MCF 10A (cell line): ENCODE measurements at regions not wholly inside any gene's neighbourhood (a gene's known extent, or its start where the extent isn't known, plus 50 kb on each side); places are given as distances from the start of the nearest gene placed in this dataset.

Experiments used
- BruUV-seq: library from RNA; stranded (reverse); fragments of 400-500 nt; replicated peaks from 2 replicates; lab custom pipeline; 2021; lab: Mats Ljungman, UMichigan
- CTCF ChIA-PET: fragments of 300-600 bp; sonication (Branson Sonifier 250); formaldehyde crosslinking; extraction: SDS; loops from one replicate; lab custom pipeline; 2021; ENCODE audit warnings: antibody characterized with exemption, inconsistent platforms; lab: Yijun Ruan, JAX
- POLR2A ChIA-PET: fragments of 300-600, 350-650 bp; sonication (Branson Sonifier 250); formaldehyde crosslinking; extraction: SDS; loops from one replicate; lab custom pipeline; 2020; ENCODE audit warnings: antibody characterized with exemption, inconsistent platforms; lab: Yijun Ruan, JAX
- DNase-seq: peaks from one replicate; pipeline ENCODE4 v3.0.0-alpha.2; 2018; ENCODE audit not compliant: unreplicated experiment
- H3K27ac Mint-ChIP-seq: one replicate; pipeline ENCODE4 v1.8.0; 2022; ENCODE audit warnings: mild to moderate bottlenecking, low read depth, mixed read lengths; ENCODE audit not compliant: unreplicated experiment
- H3K27me3 Mint-ChIP-seq: one replicate; pipeline ENCODE4 v1.8.0; 2022; ENCODE audit warnings: mixed read lengths; ENCODE audit not compliant: insufficient read depth, unreplicated experiment
- H3K36me3 Mint-ChIP-seq: one replicate; pipeline ENCODE4 v1.8.0; 2022; ENCODE audit warnings: mild to moderate bottlenecking, moderate library complexity, mixed read lengths; ENCODE audit not compliant: insufficient read depth, unreplicated experiment
- H3K4me1 Mint-ChIP-seq: one replicate; pipeline ENCODE4 v1.8.0; 2022; ENCODE audit warnings: mixed read lengths; ENCODE audit not compliant: insufficient read depth, unreplicated experiment
- H3K4me3 Mint-ChIP-seq: one replicate; pipeline ENCODE4 v1.8.0; 2022; ENCODE audit warnings: mild to moderate bottlenecking, moderate library complexity, mixed read lengths; ENCODE audit not compliant: unreplicated experiment
- H3K9me3 Mint-ChIP-seq: one replicate; pipeline ENCODE4 v1.8.0; 2022; ENCODE audit warnings: mixed read lengths; ENCODE audit not compliant: unreplicated experiment
- intact Hi-C: fragments of 100-400 bp; cut with micrococcal nuclease; formaldehyde crosslinking; loops from 2 replicates; pipeline ENCODE4 v1.14.1; 2022
- TF ChIP-seq, protein P1 (sequence below): fragments of 200-600 bp; IDR thresholded peaks from one replicate; pipeline ENCODE4 v1.8.0; 2022; ENCODE audit warnings: antibody characterized with exemption, mild to moderate bottlenecking; ENCODE audit not compliant: unreplicated experiment

DNA sequence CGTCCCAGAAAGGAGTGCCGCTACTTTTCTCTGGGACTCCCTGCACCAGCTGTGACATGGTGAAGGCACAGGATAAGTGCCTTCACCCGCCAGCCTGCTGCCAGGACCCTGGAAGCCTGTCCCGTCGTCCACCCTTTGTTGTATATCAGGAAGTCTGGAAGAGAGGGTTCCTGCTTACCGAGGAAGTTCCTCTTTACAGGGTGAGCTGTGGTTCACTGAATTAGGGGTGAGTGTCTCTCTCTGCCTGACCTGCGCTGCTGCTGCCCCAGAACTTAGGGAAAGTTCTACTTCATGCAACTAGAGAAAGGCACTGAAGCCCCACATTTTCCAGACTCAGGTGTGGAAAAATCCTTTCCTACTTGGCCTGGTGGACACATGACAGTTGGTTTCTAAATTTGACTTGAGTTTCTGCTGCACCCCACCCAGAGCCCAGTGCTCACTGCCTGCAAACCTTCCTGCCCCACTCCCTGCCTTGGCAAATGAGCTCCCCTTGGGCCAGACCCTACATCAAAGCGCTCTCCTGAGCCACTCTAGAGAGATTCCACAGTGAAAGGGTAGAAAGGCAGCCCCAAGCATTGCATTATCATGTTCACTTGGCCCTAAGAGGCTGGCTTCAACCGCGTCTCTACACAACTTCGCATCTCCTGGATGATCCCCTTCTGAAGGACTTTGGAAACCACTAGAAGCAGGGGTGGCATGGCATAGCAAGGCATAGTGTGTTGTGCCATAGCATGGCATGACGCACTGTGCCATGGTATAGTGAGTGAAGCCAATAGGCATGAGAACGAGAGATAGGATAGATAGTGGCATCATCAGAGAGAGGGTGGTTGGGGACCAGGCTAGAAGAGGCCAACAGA lies 215.8 kb upstream of the CDYL start:
- Mint-ChIP-seq H3K4me1 (no peaks in the 10 kb centered on the region), H3K4me3 (no peak overlapping the region), H3K27me3 (no peaks in the 10 kb centered on the region), H3K27ac (no peak overlapping the region), H3K9me3 (no peaks in the 10 kb centered on the region), H3K36me3 (no peaks in the 10 kb centered on the region)
- BruUV-seq = no TSS peak
- POLR2A ChIA-PET = no interaction called here
- DNase-seq = no peak
- CTCF ChIA-PET = interaction anchor here (0.6 kb wide), 1 partner anchor 17 kb away, joined by 3 read pairs; no protein-coding TSS in a partner anchor
- intact Hi-C loops = no loop called here
- TF ChIP-seq, protein P1, sequence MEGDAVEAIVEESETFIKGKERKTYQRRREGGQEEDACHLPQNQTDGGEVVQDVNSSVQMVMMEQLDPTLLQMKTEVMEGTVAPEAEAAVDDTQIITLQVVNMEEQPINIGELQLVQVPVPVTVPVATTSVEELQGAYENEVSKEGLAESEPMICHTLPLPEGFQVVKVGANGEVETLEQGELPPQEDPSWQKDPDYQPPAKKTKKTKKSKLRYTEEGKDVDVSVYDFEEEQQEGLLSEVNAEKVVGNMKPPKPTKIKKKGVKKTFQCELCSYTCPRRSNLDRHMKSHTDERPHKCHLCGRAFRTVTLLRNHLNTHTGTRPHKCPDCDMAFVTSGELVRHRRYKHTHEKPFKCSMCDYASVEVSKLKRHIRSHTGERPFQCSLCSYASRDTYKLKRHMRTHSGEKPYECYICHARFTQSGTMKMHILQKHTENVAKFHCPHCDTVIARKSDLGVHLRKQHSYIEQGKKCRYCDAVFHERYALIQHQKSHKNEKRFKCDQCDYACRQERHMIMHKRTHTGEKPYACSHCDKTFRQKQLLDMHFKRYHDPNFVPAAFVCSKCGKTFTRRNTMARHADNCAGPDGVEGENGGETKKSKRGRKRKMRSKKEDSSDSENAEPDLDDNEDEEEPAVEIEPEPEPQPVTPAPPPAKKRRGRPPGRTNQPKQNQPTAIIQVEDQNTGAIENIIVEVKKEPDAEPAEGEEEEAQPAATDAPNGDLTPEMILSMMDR = no peak

DNA sequence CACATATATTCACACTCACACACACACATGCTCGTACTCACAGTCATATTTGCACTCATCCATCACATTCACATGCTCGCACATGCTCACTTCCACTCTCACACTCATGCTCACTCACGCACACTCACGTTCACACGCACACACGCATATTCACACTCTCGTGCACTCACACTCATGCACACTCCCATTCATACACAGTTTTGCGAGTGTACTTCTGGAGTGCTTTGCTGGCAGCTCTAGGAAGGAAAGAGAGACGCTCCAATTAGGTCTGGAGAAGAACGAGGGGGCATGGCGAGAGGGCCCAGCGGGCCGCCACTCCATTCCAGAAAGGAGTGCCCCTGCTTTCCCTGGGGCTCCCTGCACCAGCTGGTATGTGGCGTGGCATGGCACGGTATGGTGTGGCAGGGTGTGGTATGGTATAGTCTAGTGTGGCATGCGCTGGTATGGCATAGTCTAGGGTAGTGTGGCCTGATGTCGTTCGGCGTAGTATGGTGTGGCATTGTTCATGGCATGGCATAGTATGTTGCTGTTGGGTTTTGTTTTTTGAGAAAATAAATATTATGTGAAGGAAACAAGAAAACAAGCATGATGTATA lies 216.8 kb upstream of the CDYL start:
- TF ChIP-seq, protein P1 = no peak
- intact Hi-C loops = no loop called here
- no TSS peak for BruUV-seq
- ChIA-PET CTCF (interaction anchor here (0.6 kb wide), 1 partner anchor 18 kb away, joined by 3 read pairs; no protein-coding TSS in a partner anchor), POLR2A (no interaction called here)
- no peak overlapping the region for H3K27ac Mint-ChIP-seq
- no peaks in the 10 kb centered on the region for H3K9me3 Mint-ChIP-seq
- H3K27me3 Mint-ChIP-seq = no peaks in the 10 kb centered on the region
- no peaks in the 10 kb centered on the region for H3K36me3 Mint-ChIP-seq
- no peak for DNase-seq
- H3K4me1 Mint-ChIP-seq = no peaks in the 10 kb centered on the region
- H3K4me3 Mint-ChIP-seq = no peak overlapping the region

DNA sequence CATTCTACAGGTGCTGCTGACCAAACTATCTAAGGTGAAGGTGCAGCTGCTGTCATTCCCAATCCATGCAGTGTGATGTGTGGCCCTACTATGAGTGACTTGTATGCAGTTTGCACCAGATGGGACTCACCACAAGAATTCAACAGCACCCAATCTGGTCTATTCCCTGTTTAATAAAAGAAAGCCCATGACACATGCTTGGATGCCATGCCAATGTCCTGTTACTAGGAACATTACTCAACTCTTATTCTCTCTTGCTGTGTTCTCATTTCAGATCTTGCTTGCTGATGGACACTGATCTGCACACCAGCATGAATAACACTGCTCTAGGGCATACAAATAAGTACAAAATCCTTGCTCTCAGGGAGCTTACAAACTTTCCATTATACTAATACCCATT lies 221.6 kb upstream of the CDYL start:
- TF ChIP-seq, protein P1 = no peak
- Mint-ChIP-seq H3K27me3 (peaks cover 23% of the 10 kb centered on the region), H3K27ac (no peak overlapping the region), H3K36me3 (no peaks in the 10 kb centered on the region), H3K4me1 (no peaks in the 10 kb centered on the region), H3K4me3 (no peak overlapping the region), H3K9me3 (no peaks in the 10 kb centered on the region)
- CTCF ChIA-PET = interaction anchor here (0.9 kb wide), 1 partner anchor 241 kb away, joined by 3 read pairs; no protein-coding TSS in a partner anchor
- intact Hi-C loops = no loop called here
- POLR2A ChIA-PET = interaction anchor here (1.5 kb wide), 1 partner anchor 12 kb away, joined by 3 read pairs; no protein-coding TSS in a partner anchor
- DNase-seq = no peak
- BruUV-seq = no TSS peak

- TF ChIP-seq, protein P1 = no peak
- DNase-seq = no peak
- Mint-ChIP-seq H3K27ac (no peak overlapping the region), H3K9me3 (no peaks in the 10 kb centered on the region), H3K4me3 (no peak overlapping the region), H3K27me3 (peaks cover 23% of the 10 kb centered on the region), H3K4me1 (no peaks in the 10 kb centered on the region), H3K36me3 (no peaks in the 10 kb centered on the region)
- no TSS peak for BruUV-seq
- ChIA-PET CTCF (interaction anchor here (0.6 to 0.7 kb wide), 2 partner anchors 217 to 1972 kb away, joined by 3 to 4 read pairs; no protein-coding TSS in a partner anchor), POLR2A (no interaction called here)
- intact Hi-C loops = no loop called here
Observed at GRCh38 chr6:4553387-4553786, 222.8 kb upstream of the CDYL start.
